ENCODE measurements at regions not wholly inside any gene's neighbourhood (a gene's known extent, or its start where the extent isn't known, plus 50 kb on each side); places are given as distances from the start of the nearest gene placed in this dataset.

- no peak for DNase-seq (ENCODE audit: low read depth, low spot score)
- H3K27me3 ChIP-seq (ENCODE audit: insufficient read depth, insufficient read length), result no peaks in the 10 kb centered on the region
- TF ChIP-seq ZNF274 (IDR thresholded peaks at IDR 0.05; ENCODE audit: low read depth, low read length), result no peak
- no peak for TF ChIP-seq SUZ12 (IDR thresholded peaks at IDR 0.05; ENCODE audit: extremely low read depth, insufficient read depth, insufficient read length)
- no peak for TF ChIP-seq YY1 (IDR thresholded peaks at IDR 0.05; ENCODE audit: insufficient read depth, insufficient read length)
- H3K9me3 ChIP-seq (ENCODE audit: insufficient read depth, low read length), result no peaks in the 10 kb centered on the region
- no peaks in the 10 kb centered on the region for H3K36me3 ChIP-seq (ENCODE audit: insufficient read depth, insufficient read length, low read length)
- no peak overlapping the region for H3K4me3 ChIP-seq (ENCODE audit: insufficient read length, low read depth)
- no peak overlapping the region for H3K9ac ChIP-seq (ENCODE audit: insufficient read length, low read depth)
- peaks cover 4% of the 10 kb centered on the region for H3K4me1 ChIP-seq (ENCODE audit: insufficient read depth, insufficient read length)
These were observed 140.4 kb downstream of the RGS9 start for GRCh38 chr17:65277576-65277975.
